Erythroblast (primary cell): ENCODE measurements at regions not wholly inside any gene's neighbourhood (a gene's known extent, or its start where the extent isn't known, plus 50 kb on each side); places are given as distances from the start of the nearest gene placed in this dataset.

Experiments
- GATA1 ChIP-seq: IDR thresholded peaks from 2 replicates; pipeline ENCODE4 v1.6.1; 2011; ENCODE audit warnings: low read depth, mild to moderate bottlenecking, control low read depth, low read length, moderate library complexity
- POLR2A ChIP-seq: IDR thresholded peaks from 2 replicates; pipeline ENCODE4 v1.6.1; 2011; ENCODE audit warnings: mild to moderate bottlenecking, low read length

GRCh38 chr2:39515897-39516346, 78.8 kb upstream of the MAP4K3 start:
- no peak for TF ChIP-seq POLR2A
- TF ChIP-seq GATA1 = no peak
